ENCODE measurements at regions not wholly inside any gene's neighbourhood (a gene's known extent, or its start where the extent isn't known, plus 50 kb on each side); places are given as distances from the start of the nearest gene placed in this dataset.

GRCh38 chrX:16240968-16241367 is 73.7 kb downstream of the MAGEB17 start:
- TF ChIP-seq CTCF (IDR thresholded peaks at IDR 0.05; ENCODE audit: low read depth, low read length) (no peak), EZH2phosphoT487 (IDR thresholded peaks at IDR 0.05; ENCODE audit: low read depth) (no peak)

All from OCI-LY3 (cell line).